Suprapubic skin (tissue), 4 donors: ENCODE measurements at regions not wholly inside any gene's neighbourhood (a gene's known extent, or its start where the extent isn't known, plus 50 kb on each side); places are given as distances from the start of the nearest gene placed in this dataset.
"Not testable (repeated sequence)": the region's sequence is repeated elsewhere in the genome, so short reads cannot be mapped to it uniquely, and the experiment has no call there.

Experiments used
- DNase-seq, 2 donors: peaks; one replicate each; pipeline ENCODE4 v3.0.0-alpha.2; 2019; ENCODE audit warnings: low spot score in 2 of 2
- H3K27ac ChIP-seq: fragments of 200-600 bp; sonication (generic); one replicate; pipeline ENCODE4 v1.5.1; 2019
- H3K27me3 ChIP-seq: fragments of 200-600 bp; sonication (generic); one replicate; pipeline ENCODE4 v1.5.1; 2019
- H3K36me3 ChIP-seq: fragments of 200-600 bp; sonication (generic); one replicate; pipeline ENCODE4 v1.5.1; 2019
- H3K4me1 ChIP-seq: fragments of 200-600 bp; sonication (generic); one replicate; pipeline ENCODE4 v1.5.1; 2019
- H3K4me3 ChIP-seq: fragments of 200-600 bp; sonication (generic); one replicate; pipeline ENCODE4 v1.5.1; 2019; ENCODE audit warnings: mild to moderate bottlenecking
- H3K9me3 ChIP-seq: fragments of 200-600 bp; sonication (generic); one replicate; pipeline ENCODE4 v1.5.1; 2019
- CTCF ChIP-seq, 2 donors: fragments of 200-600 bp in 1 of 2; fragments of 450-650 bp in 1 of 2; sonication (generic) in 1 of 2; IDR thresholded peaks; one replicate each; pipeline ENCODE4 v1.5.1; 2016 to 2019; ENCODE audit warnings: antibody characterized with exemption in 2 of 2, mild to moderate bottlenecking in 1 of 2, moderate library complexity in 1 of 2
- EP300 ChIP-seq: sonication (generic); formaldehyde crosslinking; IDR thresholded peaks from one replicate; pipeline ENCODE4 v1.6.1; 2017; ENCODE audit warnings: antibody characterized with exemption
- POLR2A ChIP-seq, 2 donors: fragments of 450-650 bp; IDR thresholded peaks; one replicate each; pipeline ENCODE4 v1.6.1; 2017; ENCODE audit warnings: antibody characterized with exemption in 2 of 2, mild to moderate bottlenecking in 2 of 2, moderate library complexity in 2 of 2
- POLR2AphosphoS5 ChIP-seq, 3 donors: sonication (generic); formaldehyde crosslinking; IDR thresholded peaks; one replicate each; pipeline ENCODE4 v1.6.1; 2017; ENCODE audit warnings: antibody characterized with exemption in 3 of 3
- WGBS: methylation state at CpG from one replicate; pipeline ENCODE4 v1.1.5; 2018; 5-methylcytosine and 5-hydroxymethylcytosine counted together

GRCh38 chr1:215287362-215287761, 204.8 kb downstream of the KCNK2 start:
- no peak for TF ChIP-seq CTCF (IDR thresholded peaks at IDR 0.05)
- no peak for TF ChIP-seq EP300
- TF ChIP-seq POLR2A (IDR thresholded peaks at IDR 0.05): no peak
- TF ChIP-seq POLR2AphosphoS5 (IDR thresholded peaks at IDR 0.05): no peak
- WGBS: 54% methylated on average over 2 of the region's 2 CpGs
- no peaks in the 10 kb centered on the region for H3K27me3 ChIP-seq
- no peak overlapping the region for H3K4me3 ChIP-seq
- no peaks in the 10 kb centered on the region for H3K36me3 ChIP-seq
- no peak for DNase-seq
- no peak overlapping the region for H3K27ac ChIP-seq
- H3K4me1 ChIP-seq: no peaks in the 10 kb centered on the region
- no peaks in the 10 kb centered on the region for H3K9me3 ChIP-seq

GRCh38 chr1:215290018-215290417, 207.5 kb downstream of the KCNK2 start:
- no peak overlapping the region for H3K4me3 ChIP-seq
- H3K36me3 ChIP-seq: no peaks in the 10 kb centered on the region
- H3K9me3 ChIP-seq: no peaks in the 10 kb centered on the region
- DNase-seq: no peak
- no peaks in the 10 kb centered on the region for H3K27me3 ChIP-seq
- no peak overlapping the region for H3K27ac ChIP-seq
- H3K4me1 ChIP-seq: no peaks in the 10 kb centered on the region
- no peak for TF ChIP-seq POLR2AphosphoS5 (IDR thresholded peaks at IDR 0.05)
- TF ChIP-seq EP300: no peak
- no peak for TF ChIP-seq CTCF (IDR thresholded peaks at IDR 0.05)
- TF ChIP-seq POLR2A (IDR thresholded peaks at IDR 0.05): no peak

GRCh38 chr1:215292932-215293331, 210.4 kb downstream of the KCNK2 start:
- no peak for DNase-seq
- no peaks in the 10 kb centered on the region for H3K36me3 ChIP-seq
- TF ChIP-seq EP300 (no peak), POLR2A (IDR thresholded peaks at IDR 0.05) (no peak), POLR2AphosphoS5 (IDR thresholded peaks at IDR 0.05) (no peak), CTCF (IDR thresholded peaks at IDR 0.05) (no peak)
- H3K27ac ChIP-seq: no peak overlapping the region
- 50% methylated on average over 1 of the region's 1 CpG for WGBS
- H3K27me3 ChIP-seq: no peaks in the 10 kb centered on the region
- no peaks in the 10 kb centered on the region for H3K9me3 ChIP-seq
- no peaks in the 10 kb centered on the region for H3K4me1 ChIP-seq
- H3K4me3 ChIP-seq: no peak overlapping the region

GRCh38 chr1:215306426-215306825, 223.9 kb downstream of the KCNK2 start:
- Histone ChIP-seq H3K27me3 (no peaks in the 10 kb centered on the region), H3K36me3 (no peaks in the 10 kb centered on the region), H3K27ac (no peak overlapping the region), H3K4me3 (no peak overlapping the region), H3K4me1 (no peaks in the 10 kb centered on the region), H3K9me3 (no peaks in the 10 kb centered on the region)
- 80% methylated on average over 2 of the region's 2 CpGs for WGBS
- no peak for TF ChIP-seq POLR2A (IDR thresholded peaks at IDR 0.05)
- no peak for TF ChIP-seq EP300
- no peak for TF ChIP-seq POLR2AphosphoS5 (IDR thresholded peaks at IDR 0.05)
- no peak for TF ChIP-seq CTCF (IDR thresholded peaks at IDR 0.05)
- no peak for DNase-seq

- Histone ChIP-seq H3K36me3 (no peaks in the 10 kb centered on the region), H3K27me3 (no peaks in the 10 kb centered on the region), H3K4me3 (no peak overlapping the region), H3K9me3 (no peaks in the 10 kb centered on the region), H3K4me1 (no peaks in the 10 kb centered on the region), H3K27ac (no peak overlapping the region)
- TF ChIP-seq CTCF (IDR thresholded peaks at IDR 0.05) (no peak), POLR2AphosphoS5 (IDR thresholded peaks at IDR 0.05) (no peak), POLR2A (IDR thresholded peaks at IDR 0.05) (no peak), EP300 (no peak)
- WGBS: 89% methylated on average over 1 of the region's 1 CpG
- DNase-seq: no peak
Observed at GRCh38 chr1:215321802-215322201, 239.3 kb downstream of the KCNK2 start.

GRCh38 chr1:215323992-215324391, 241.5 kb downstream of the KCNK2 start:
- not testable (repeated sequence) for H3K27ac ChIP-seq, H3K36me3 ChIP-seq, H3K4me1 ChIP-seq, H3K27me3 ChIP-seq, H3K4me3 ChIP-seq, DNase-seq, H3K9me3 ChIP-seq
- 67% methylated on average over 3 of the region's 3 CpGs for WGBS
